Activated T-cell treated with anti-CD3 and anti-CD28 coated beads, Interleukin-2, amount 50 U/mL, for 48 hours (primary cell): ENCODE measurements at regions not wholly inside any gene's neighbourhood (a gene's known extent, or its start where the extent isn't known, plus 50 kb on each side); places are given as distances from the start of the nearest gene placed in this dataset.
"Not testable (repeated sequence)": the region's sequence is repeated elsewhere in the genome, so short reads cannot be mapped to it uniquely, and the experiment has no call there.

ENCODE experiments used
- DNase-seq, 2 experiments: peaks; one replicate each; pipeline ENCODE4 v3.0.0-alpha.2; 2020

GRCh38 chr3:31300456-31301443 is 232.0 kb upstream of the STT3B start:
- DNase-seq, result no peak

- no peak for DNase-seq
Measured at GRCh38 chr3:31302343-31302742, 230.4 kb upstream of the STT3B start.

GRCh38 chr3:31305340-31305739 is 227.4 kb upstream of the STT3B start:
- DNase-seq, result no peak

- no peak for DNase-seq
Measured at GRCh38 chr3:31307131-31307785, 225.5 kb upstream of the STT3B start.

- DNase-seq, result no peak
Measured at GRCh38 chr3:31311559-31311958, 221.2 kb upstream of the STT3B start.

- DNase-seq, result no peak
Measured at GRCh38 chr3:31312400-31312799, 220.3 kb upstream of the STT3B start.

GRCh38 chr3:31314258-31314657 is 218.5 kb upstream of the STT3B start:
- DNase-seq, result no peak

GRCh38 chr3:31319332-31319731 is 213.4 kb upstream of the STT3B start:
- no peak for DNase-seq

GRCh38 chr3:31321620-31322019 is 211.1 kb upstream of the STT3B start:
- no peak for DNase-seq

- no peak for DNase-seq
Measured at GRCh38 chr3:31322460-31322859, 210.3 kb upstream of the STT3B start.

- DNase-seq, result not testable (repeated sequence)
Measured at GRCh38 chr3:31327826-31328357, 204.8 kb upstream of the STT3B start.

GRCh38 chr3:31331278-31331677 is 201.4 kb upstream of the STT3B start:
- DNase-seq, result no peak

- no peak for DNase-seq
Measured at GRCh38 chr3:31341130-31341529, 191.6 kb upstream of the STT3B start.

- DNase-seq, result no peak
Measured at GRCh38 chr3:31343075-31343474, 189.7 kb upstream of the STT3B start.

- no peak for DNase-seq
Measured at GRCh38 chr3:31345581-31345980, 187.1 kb upstream of the STT3B start.

GRCh38 chr3:31346542-31346979 is 186.2 kb upstream of the STT3B start:
- no peak for DNase-seq

- DNase-seq, result no peak
Measured at GRCh38 chr3:31349001-31349748, 183.6 kb upstream of the STT3B start.

- no peak for DNase-seq
Measured at GRCh38 chr3:31350307-31350706, 182.4 kb upstream of the STT3B start.

- DNase-seq, result no peak
Measured at GRCh38 chr3:31352331-31352730, 180.4 kb upstream of the STT3B start.

GRCh38 chr3:31353166-31353565 is 179.6 kb upstream of the STT3B start:
- DNase-seq, result no peak

GRCh38 chr3:31354373-31354772 is 178.4 kb upstream of the STT3B start:
- DNase-seq, result no peak

- no peak for DNase-seq
Measured at GRCh38 chr3:31355807-31356206, 176.9 kb upstream of the STT3B start.

- DNase-seq, result no peak
Measured at GRCh38 chr3:31356941-31357340, 175.8 kb upstream of the STT3B start.
